COR-L47 (cell line): ENCODE measurements at regions not wholly inside any gene's neighbourhood (a gene's known extent, or its start where the extent isn't known, plus 50 kb on each side); places are given as distances from the start of the nearest gene placed in this dataset.

Experiments used
- DNase-seq: peaks from one replicate; lab custom pipeline; 2025; lab: John Stamatoyannopoulos, UW

GRCh38 chr5:96340357-96340756 is 92.7 kb downstream of the PCSK1 start:
- no peak for DNase-seq

GRCh38 chr5:96339862-96340261 is 93.2 kb downstream of the PCSK1 start:
- no peak for DNase-seq

- no peak for DNase-seq
These were observed 94.2 kb downstream of the PCSK1 start for GRCh38 chr5:96338624-96339415.

GRCh38 chr5:96338091-96338490 is 95.0 kb downstream of the PCSK1 start:
- DNase-seq = no peak

- no peak for DNase-seq
These were observed 95.8 kb downstream of the PCSK1 start for GRCh38 chr5:96337048-96337781.

- peak; percentile 59 for DNase-seq
These were observed 96.6 kb downstream of the PCSK1 start for GRCh38 chr5:96336351-96336985.

- no peak for DNase-seq
These were observed 97.2 kb downstream of the PCSK1 start for GRCh38 chr5:96335873-96336272.

GRCh38 chr5:96333391-96333790 is 99.7 kb downstream of the PCSK1 start:
- DNase-seq = no peak

- no peak for DNase-seq
These were observed 100.3 kb downstream of the PCSK1 start for GRCh38 chr5:96332535-96333366.

- DNase-seq = no peak
These were observed 101.2 kb downstream of the PCSK1 start for GRCh38 chr5:96331681-96332361.

- no peak for DNase-seq
These were observed 101.8 kb downstream of the PCSK1 start for GRCh38 chr5:96331210-96331609.

GRCh38 chr5:96330530-96331140 is 102.4 kb downstream of the PCSK1 start:
- DNase-seq = no peak

GRCh38 chr5:96329886-96330529 is 103.0 kb downstream of the PCSK1 start:
- DNase-seq = no peak

- DNase-seq = no peak
These were observed 103.8 kb downstream of the PCSK1 start for GRCh38 chr5:96329289-96329688.

GRCh38 chr5:96327722-96328121 is 105.3 kb downstream of the PCSK1 start:
- no peak for DNase-seq

GRCh38 chr5:96326902-96327301 is 106.1 kb downstream of the PCSK1 start:
- DNase-seq = no peak

GRCh38 chr5:96324708-96325107 is 108.3 kb downstream of the PCSK1 start:
- DNase-seq = no peak

- no peak for DNase-seq
These were observed 110.2 kb downstream of the PCSK1 start for GRCh38 chr5:96322865-96323264.

GRCh38 chr5:96322217-96322616 is 110.8 kb downstream of the PCSK1 start:
- no peak for DNase-seq

GRCh38 chr5:96321345-96321744 is 111.7 kb downstream of the PCSK1 start:
- DNase-seq = no peak

GRCh38 chr5:96320797-96321196 is 112.3 kb downstream of the PCSK1 start:
- no peak for DNase-seq
